Astrocyte of the cerebellum (primary cell): ENCODE measurements at regions not wholly inside any gene's neighbourhood (a gene's known extent, or its start where the extent isn't known, plus 50 kb on each side); places are given as distances from the start of the nearest gene placed in this dataset.

ENCODE experiments used
- DNase-seq: peaks from one replicate; pipeline ENCODE4 v3.0.0-alpha.2; 2011; ENCODE audit warnings: low read depth
- H3K4me3 ChIP-seq: 2 replicates; pipeline ENCODE4 v1.5.1; 2011; ENCODE audit warnings: mild to moderate bottlenecking, low read depth, low read length, moderate library complexity
- CTCF ChIP-seq: IDR thresholded peaks from 2 replicates; pipeline ENCODE4 v1.5.1; 2012; ENCODE audit warnings: low read length, low read depth, moderate library complexity, mild to moderate bottlenecking; ENCODE audit errors: missing control alignments
- in situ Hi-C: cut with HindIII; loops from 2 replicates; pipeline ENCODE4 v1.10.0; 2017; ENCODE audit warnings: low sequenced_read_pairs

- DNase-seq: no peak
- no peak overlapping the region for H3K4me3 ChIP-seq
- no peak for TF ChIP-seq CTCF
- in situ Hi-C loops: no loop called here
Observed at GRCh38 chr10:6889718-6890117, 309.6 kb upstream of the PRKCQ start.

- no peak overlapping the region for H3K4me3 ChIP-seq
- TF ChIP-seq CTCF: no peak
- in situ Hi-C loops: no loop called here
- DNase-seq: no peak
Observed at GRCh38 chr10:6888434-6888833, 308.4 kb upstream of the PRKCQ start.

DNA sequence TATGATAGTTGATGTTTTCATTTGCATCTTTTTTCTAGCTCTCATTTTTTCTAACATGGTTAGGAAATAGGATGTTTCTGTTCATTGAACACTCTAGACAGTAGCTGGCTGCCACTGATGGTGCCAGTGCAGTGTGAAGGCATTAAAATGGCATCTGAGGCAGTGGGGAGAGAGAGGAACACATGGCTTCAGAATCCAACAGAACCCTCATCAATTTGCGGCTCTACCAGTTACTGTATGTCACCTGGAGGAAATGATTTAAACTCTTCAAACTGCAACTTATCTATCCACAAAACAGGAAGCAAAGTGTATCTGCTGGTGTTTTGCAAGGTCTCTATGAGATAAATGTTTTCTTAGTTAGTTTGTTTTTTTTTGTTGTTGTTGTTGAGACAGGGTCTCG lies 305.2 kb upstream of the PRKCQ start:
- no peak for TF ChIP-seq CTCF
- no peak overlapping the region for H3K4me3 ChIP-seq
- DNase-seq: no peak
- in situ Hi-C loops: no loop called here

DNA sequence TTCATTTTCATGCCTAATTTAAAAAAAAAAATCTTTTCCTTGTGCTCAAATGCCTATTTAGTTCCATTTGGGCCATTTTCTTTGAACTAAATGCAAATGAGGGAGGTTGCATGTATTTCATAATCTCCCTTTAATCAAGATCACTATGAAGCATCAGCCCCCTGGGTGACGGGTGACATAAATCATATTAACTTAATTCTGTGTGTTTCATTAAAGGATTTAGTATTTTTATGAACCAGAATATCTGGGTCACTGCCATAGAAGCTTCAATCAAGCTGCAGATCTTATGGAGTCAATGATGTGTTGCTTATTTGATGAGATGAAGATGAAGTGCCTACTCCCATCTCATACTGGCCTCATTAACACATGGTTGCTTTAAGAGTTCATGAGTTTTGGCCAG lies 301.9 kb upstream of the PRKCQ start:
- in situ Hi-C loops: no loop called here
- TF ChIP-seq CTCF: no peak
- DNase-seq: no peak
- H3K4me3 ChIP-seq: no peak overlapping the region

DNA sequence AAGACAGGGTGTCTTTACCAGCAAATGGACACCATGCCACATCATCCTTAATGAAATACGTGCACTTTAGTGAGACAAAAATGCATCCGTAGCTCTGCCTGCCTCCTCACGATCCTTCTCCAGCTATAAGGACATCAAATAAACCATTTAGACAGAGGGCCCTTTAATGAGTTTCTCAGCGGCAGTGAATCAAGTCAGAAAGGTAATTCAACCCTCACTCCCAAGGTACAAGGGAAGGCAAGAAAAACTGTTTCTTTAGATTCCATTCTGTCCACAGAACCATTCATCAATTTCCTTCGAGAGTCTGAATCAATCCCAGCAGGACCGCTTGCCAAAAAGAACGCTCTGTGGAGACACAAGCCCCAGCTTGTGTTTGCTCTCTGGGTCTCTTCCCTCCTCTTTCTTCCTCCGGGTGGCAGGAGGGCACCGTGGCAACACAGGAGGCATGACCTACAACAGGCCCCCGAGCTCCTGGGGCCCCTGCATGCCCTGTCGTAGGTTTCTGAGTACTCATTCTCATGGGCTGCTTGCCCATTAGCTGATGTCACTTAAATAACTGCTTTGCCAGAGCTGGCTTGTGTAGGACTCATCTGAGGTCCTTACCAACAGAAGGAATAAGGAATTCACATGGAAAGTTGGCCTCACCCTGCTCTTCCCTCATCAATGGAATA lies 297.8 kb upstream of the PRKCQ start:
- in situ Hi-C loops: no loop called here
- no peak overlapping the region for H3K4me3 ChIP-seq
- DNase-seq: no peak
- no peak for TF ChIP-seq CTCF

- no peak overlapping the region for H3K4me3 ChIP-seq
- no peak for TF ChIP-seq CTCF
- in situ Hi-C loops: no loop called here
- no peak for DNase-seq
Observed at GRCh38 chr10:6877336-6877721, 297.3 kb upstream of the PRKCQ start.

DNA sequence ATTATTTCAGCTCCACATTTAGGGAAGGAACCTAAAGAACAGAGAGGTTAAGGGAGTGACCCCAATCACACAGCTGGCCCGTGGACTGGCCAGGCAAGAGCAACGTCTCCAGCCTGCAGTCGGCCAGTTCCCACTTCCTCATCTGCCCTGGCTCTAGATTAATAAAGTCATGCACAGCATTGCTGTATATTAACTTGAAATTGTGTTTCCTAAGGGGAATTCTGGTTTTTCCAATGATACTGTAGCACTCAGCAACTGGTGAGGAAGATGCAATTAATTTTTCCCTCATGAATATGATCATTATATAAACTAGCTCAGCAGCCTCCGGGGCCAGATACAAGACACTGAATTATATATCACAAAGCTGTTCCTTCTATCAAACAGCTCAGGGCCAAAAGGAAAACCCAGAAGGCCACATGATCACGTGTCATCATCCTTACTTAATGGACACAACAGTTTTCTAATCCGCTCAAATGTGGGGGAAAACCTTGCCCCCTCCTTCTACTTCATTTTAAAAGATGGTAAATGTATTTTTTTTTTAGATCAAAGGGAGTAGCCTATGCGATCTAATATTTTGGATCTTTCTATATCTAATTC lies 295.3 kb upstream of the PRKCQ start:
- no peak for DNase-seq
- no peak for TF ChIP-seq CTCF
- no peak overlapping the region for H3K4me3 ChIP-seq
- in situ Hi-C loops: no loop called here
